Neural progenitor cell (in vitro differentiated cells): ENCODE measurements at regions not wholly inside any gene's neighbourhood (a gene's known extent, or its start where the extent isn't known, plus 50 kb on each side); places are given as distances from the start of the nearest gene placed in this dataset.

ENCODE experiments used
- DNase-seq: peaks from one replicate; pipeline ENCODE4 v3.0.0-alpha.2; 2016; ENCODE audit warnings: low spot score
- H2AFZ ChIP-seq: fragments of 200-600 bp; sonication (generic); replicated peaks from 2 replicates; pipeline ENCODE4 v1.6.1; 2016; ENCODE audit warnings: antibody characterized with exemption
- H3F3A ChIP-seq: fragments of 200-600 bp; sonication (generic); 2 replicates; pipeline ENCODE4 v1.6.1; 2016; ENCODE audit warnings: antibody characterized with exemption, low read depth
- H3K27ac ChIP-seq: fragments of 200-600 bp; sonication (generic); 2 replicates; pipeline ENCODE4 v1.5.1; 2016; ENCODE audit warnings: mild to moderate bottlenecking
- H3K27me3 ChIP-seq: fragments of 200-600 bp; sonication (generic); 2 replicates; pipeline ENCODE4 v1.6.1; 2016; ENCODE audit warnings: mild to moderate bottlenecking, moderate library complexity
- H3K36me3 ChIP-seq: fragments of 200-600 bp; sonication (generic); 2 replicates; pipeline ENCODE4 v1.5.1; 2016
- H3K4me1 ChIP-seq: fragments of 200-600 bp; sonication (generic); 2 replicates; pipeline ENCODE4 v1.6.1; 2016; ENCODE audit warnings: mixed run types
- H3K4me2 ChIP-seq: fragments of 200-600 bp; sonication (generic); 2 replicates; pipeline ENCODE4 v1.6.1; 2016
- H3K4me3 ChIP-seq: fragments of 200-600 bp; sonication (generic); 2 replicates; pipeline ENCODE4 v1.5.1; 2016
- H3K79me2 ChIP-seq: fragments of 200-600 bp; sonication (generic); 2 replicates; pipeline ENCODE4 v1.6.1; 2016; ENCODE audit warnings: low read depth
- H3K9ac ChIP-seq: fragments of 200-600 bp; sonication (generic); 2 replicates; pipeline ENCODE4 v1.6.1; 2016
- H3K9me3 ChIP-seq: fragments of 200-600 bp; sonication (generic); 2 replicates; pipeline ENCODE4 v1.5.1; 2016; ENCODE audit warnings: low read depth
- H4K20me1 ChIP-seq: fragments of 200-600 bp; sonication (generic); 2 replicates; pipeline ENCODE4 v1.6.1; 2016; ENCODE audit warnings: low read depth
- H3K27ac Mint-ChIP-seq: 3 replicates; pipeline ENCODE4 v1.8.0; 2021; ENCODE audit warnings: mixed read lengths
- H3K27me3 Mint-ChIP-seq: 2 replicates; pipeline ENCODE4 v1.8.0; 2022; ENCODE audit warnings: low read depth, mild to moderate bottlenecking, inconsistent platforms, moderate library complexity, mixed read lengths; ENCODE audit not compliant: insufficient read depth
- H3K36me3 Mint-ChIP-seq: 3 replicates; pipeline ENCODE4 v1.8.0; 2021; ENCODE audit warnings: mixed read lengths
- H3K4me1 Mint-ChIP-seq: 3 replicates; pipeline ENCODE4 v1.8.0; 2021; ENCODE audit warnings: mixed read lengths
- H3K4me3 Mint-ChIP-seq: 3 replicates; pipeline ENCODE4 v1.8.0; 2021; ENCODE audit warnings: mild to moderate bottlenecking, moderate library complexity, mixed read lengths
- H3K9me3 Mint-ChIP-seq: 3 replicates; pipeline ENCODE4 v1.8.0; 2020; ENCODE audit warnings: mixed read lengths
- EZH2 ChIP-seq: fragments of 200-600 bp; sonication (generic); IDR thresholded peaks from 2 replicates; pipeline ENCODE4 v1.6.1; 2017; ENCODE audit warnings: antibody characterized with exemption, mild to moderate bottlenecking, moderate library complexity
- EZH2phosphoT487 ChIP-seq: fragments of 200-600 bp; sonication (generic); IDR thresholded peaks from 2 replicates; pipeline ENCODE4 v1.6.1; 2017; ENCODE audit warnings: antibody characterized with exemption
- TF ChIP-seq, protein P1 (sequence below): fragments of 200-600 bp; sonication (generic); IDR thresholded peaks from 2 replicates; pipeline ENCODE4 v1.5.1; 2017; ENCODE audit warnings: antibody characterized with exemption, mild to moderate bottlenecking

GRCh38 chr11:19631712-19632498 lies 80.7 kb upstream of the NAV2 start:
- Mint-ChIP-seq H3K27ac (peak overlapping the region; percentile 58), H3K27me3 (peaks cover 5% of the 10 kb centered on the region), H3K9me3 (peaks cover 8% of the 10 kb centered on the region), H3K4me3 (no peak overlapping the region), H3K36me3 (no peaks in the 10 kb centered on the region), H3K4me1 (peaks cover 19% of the 10 kb centered on the region)
- Histone ChIP-seq H3K9me3 (no peaks in the 10 kb centered on the region), H4K20me1 (no peaks in the 10 kb centered on the region), H3K79me2 (no peaks in the 10 kb centered on the region), H3F3A (no peaks in the 10 kb centered on the region), H3K36me3 (no peaks in the 10 kb centered on the region), H3K9ac (no peak overlapping the region), H3K27ac (no peak overlapping the region), H3K27me3 (no peaks in the 10 kb centered on the region), H3K4me2 (no peak overlapping the region), H3K4me1 (no peaks in the 10 kb centered on the region), H2AFZ (no peak overlapping the region), H3K4me3 (no peak overlapping the region)
- DNase-seq: no peak
- TF ChIP-seq, protein P1, sequence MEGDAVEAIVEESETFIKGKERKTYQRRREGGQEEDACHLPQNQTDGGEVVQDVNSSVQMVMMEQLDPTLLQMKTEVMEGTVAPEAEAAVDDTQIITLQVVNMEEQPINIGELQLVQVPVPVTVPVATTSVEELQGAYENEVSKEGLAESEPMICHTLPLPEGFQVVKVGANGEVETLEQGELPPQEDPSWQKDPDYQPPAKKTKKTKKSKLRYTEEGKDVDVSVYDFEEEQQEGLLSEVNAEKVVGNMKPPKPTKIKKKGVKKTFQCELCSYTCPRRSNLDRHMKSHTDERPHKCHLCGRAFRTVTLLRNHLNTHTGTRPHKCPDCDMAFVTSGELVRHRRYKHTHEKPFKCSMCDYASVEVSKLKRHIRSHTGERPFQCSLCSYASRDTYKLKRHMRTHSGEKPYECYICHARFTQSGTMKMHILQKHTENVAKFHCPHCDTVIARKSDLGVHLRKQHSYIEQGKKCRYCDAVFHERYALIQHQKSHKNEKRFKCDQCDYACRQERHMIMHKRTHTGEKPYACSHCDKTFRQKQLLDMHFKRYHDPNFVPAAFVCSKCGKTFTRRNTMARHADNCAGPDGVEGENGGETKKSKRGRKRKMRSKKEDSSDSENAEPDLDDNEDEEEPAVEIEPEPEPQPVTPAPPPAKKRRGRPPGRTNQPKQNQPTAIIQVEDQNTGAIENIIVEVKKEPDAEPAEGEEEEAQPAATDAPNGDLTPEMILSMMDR: no peak
- TF ChIP-seq EZH2: no peak
- TF ChIP-seq EZH2phosphoT487: no peak

- H3F3A ChIP-seq: no peaks in the 10 kb centered on the region
- H3K27me3 ChIP-seq: no peaks in the 10 kb centered on the region
- no peak overlapping the region for H3K4me3 ChIP-seq
- TF ChIP-seq, protein P1: no peak
- TF ChIP-seq EZH2phosphoT487: no peak
- no peak for TF ChIP-seq EZH2
- peaks cover 13% of the 10 kb centered on the region for H3K9me3 Mint-ChIP-seq
- H3K4me3 Mint-ChIP-seq: no peak overlapping the region
- no peaks in the 10 kb centered on the region for H3K79me2 ChIP-seq
- H3K27me3 Mint-ChIP-seq: peaks cover 5% of the 10 kb centered on the region
- H3K9ac ChIP-seq: no peak overlapping the region
- H3K36me3 Mint-ChIP-seq: peaks cover 2% of the 10 kb centered on the region
- no peak for DNase-seq
- no peak overlapping the region for H2AFZ ChIP-seq
- H3K27ac ChIP-seq: no peak overlapping the region
- H3K4me2 ChIP-seq: no peak overlapping the region
- H3K9me3 ChIP-seq: no peaks in the 10 kb centered on the region
- H3K27ac Mint-ChIP-seq: no peak overlapping the region
- H3K4me1 Mint-ChIP-seq: peaks cover 17% of the 10 kb centered on the region
- no peaks in the 10 kb centered on the region for H3K4me1 ChIP-seq
- H3K36me3 ChIP-seq: no peaks in the 10 kb centered on the region
- H4K20me1 ChIP-seq: no peaks in the 10 kb centered on the region
Observed at GRCh38 chr11:19628018-19628417, 84.6 kb upstream of the NAV2 start.

DNA sequence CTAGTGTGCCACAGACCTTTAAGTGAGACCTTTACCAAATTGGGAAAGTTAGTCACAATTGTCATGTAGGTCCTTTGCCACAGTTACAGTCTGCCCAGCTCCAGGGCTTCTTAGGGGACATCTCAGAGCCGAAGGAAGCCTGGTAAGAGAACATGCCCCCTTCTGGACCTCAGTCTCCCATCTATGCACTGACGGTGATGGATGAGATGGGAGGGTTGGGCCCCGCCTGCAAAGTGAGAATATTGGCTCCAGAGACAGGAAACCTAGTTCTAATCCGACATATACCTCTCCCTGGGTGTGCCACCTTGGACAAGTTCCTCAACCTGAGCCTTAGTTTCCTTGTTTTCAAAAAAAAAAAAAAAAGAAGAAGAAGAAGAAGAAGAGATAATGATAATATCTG lies 85.1 kb upstream of the NAV2 start:
- Histone ChIP-seq H3K79me2 (no peaks in the 10 kb centered on the region), H3K9me3 (no peaks in the 10 kb centered on the region), H3K4me1 (no peaks in the 10 kb centered on the region), H3K27ac (no peak overlapping the region), H3K36me3 (no peaks in the 10 kb centered on the region), H3K4me2 (no peak overlapping the region), H3K27me3 (no peaks in the 10 kb centered on the region), H3F3A (no peaks in the 10 kb centered on the region), H4K20me1 (no peaks in the 10 kb centered on the region), H2AFZ (no peak overlapping the region), H3K4me3 (no peak overlapping the region), H3K9ac (no peak overlapping the region)
- no peak overlapping the region for H3K27ac Mint-ChIP-seq
- peaks cover 5% of the 10 kb centered on the region for H3K27me3 Mint-ChIP-seq
- peaks cover 15% of the 10 kb centered on the region for H3K9me3 Mint-ChIP-seq
- no peak overlapping the region for H3K4me3 Mint-ChIP-seq
- H3K36me3 Mint-ChIP-seq: peaks cover 2% of the 10 kb centered on the region
- DNase-seq: no peak
- H3K4me1 Mint-ChIP-seq: peaks cover 12% of the 10 kb centered on the region
- TF ChIP-seq EZH2 (no peak), EZH2phosphoT487 (no peak)
- TF ChIP-seq, protein P1: no peak
